Colonic mucosa (tissue), 4 donors: ENCODE measurements at regions not wholly inside any gene's neighbourhood (a gene's known extent, or its start where the extent isn't known, plus 50 kb on each side); places are given as distances from the start of the nearest gene placed in this dataset.

Source experiments
- DNase-seq: peaks from one replicate; pipeline ENCODE4 v3.0.0-alpha.2; 2020
- H3K27ac ChIP-seq: fragments of 200-600 bp; one replicate; pipeline ENCODE4 v1.8.0; 2021
- H3K27me3 ChIP-seq: fragments of 200-600 bp; one replicate; pipeline ENCODE4 v1.8.0; 2021
- H3K36me3 ChIP-seq: fragments of 200-600 bp; one replicate; pipeline ENCODE4 v1.8.0; 2021
- H3K4me1 ChIP-seq: fragments of 200-600 bp; one replicate; pipeline ENCODE4 v1.8.0; 2021; ENCODE audit warnings: mild to moderate bottlenecking
- H3K4me3 ChIP-seq: fragments of 200-600 bp; one replicate; pipeline ENCODE4 v1.8.0; 2021
- H3K9ac ChIP-seq, 2 donors: one replicate each; pipeline ENCODE4 v1.7.0; 2013; ENCODE audit warnings: control low read depth in 2 of 2, low read depth in 2 of 2, low read length in 2 of 2
- H3K9me3 ChIP-seq: fragments of 200-600 bp; one replicate; pipeline ENCODE4 v1.8.0; 2021
- CTCF ChIP-seq: fragments of 200-600 bp; IDR thresholded peaks from one replicate; pipeline ENCODE4 v1.8.0; 2022; ENCODE audit warnings: antibody characterized with exemption, mild to moderate bottlenecking
- intact Hi-C: fragments of 100-400 bp; cut with DNase I; formaldehyde crosslinking; loops from one replicate; pipeline ENCODE4 v1.14.1; 2022
- donor health status: healthy.
- donor health status: DM: no; HTN: no; CAD: no.
- donor health status: DM: no; HTN: no; CAD: no.

DNA sequence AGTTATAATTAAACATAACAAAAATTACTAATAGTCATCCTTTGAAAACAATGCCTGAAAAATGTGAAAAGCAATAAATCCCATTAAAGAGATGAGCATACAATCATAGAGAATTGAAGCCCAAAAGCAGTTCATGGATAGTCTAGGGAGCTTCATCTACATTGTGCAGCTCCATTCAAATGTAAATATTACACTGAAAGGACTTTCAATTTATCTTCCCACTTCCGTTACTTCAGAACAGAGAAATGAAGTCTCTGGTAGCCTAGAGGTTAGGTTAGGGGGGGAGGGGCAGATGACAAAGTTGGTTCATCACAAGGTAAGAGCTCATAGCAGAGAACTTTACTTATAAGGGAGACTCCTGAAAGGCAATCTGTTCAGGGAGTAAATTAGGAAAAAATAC, 126.6 kb upstream of the RGPD4 start:
- no peak overlapping the region for H3K27ac ChIP-seq
- DNase-seq = no peak

DNA sequence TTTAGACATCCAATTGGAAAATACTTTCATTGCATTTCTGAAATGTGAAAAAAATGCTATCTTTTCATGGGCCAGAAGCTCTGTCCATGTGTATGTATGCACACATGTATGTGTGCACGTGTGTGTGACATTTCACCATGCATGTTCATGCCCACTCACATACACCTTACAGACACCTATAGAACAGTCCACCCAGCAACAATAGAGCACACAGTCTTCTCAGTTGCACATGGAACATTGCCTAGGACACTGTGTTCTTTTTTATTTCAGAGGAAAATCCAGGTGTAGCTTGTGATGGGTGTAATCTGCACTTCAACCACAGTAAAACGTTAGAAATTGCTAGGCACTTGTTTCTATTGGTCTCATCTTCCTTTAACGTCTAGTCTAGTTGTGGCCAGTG, 114.8 kb upstream of the RGPD4 start:
- no peak overlapping the region for H3K9ac ChIP-seq
- H3K4me1 ChIP-seq = no peaks in the 10 kb centered on the region
- no peak for TF ChIP-seq CTCF
- H3K4me3 ChIP-seq = no peak overlapping the region
- H3K9me3 ChIP-seq = no peaks in the 10 kb centered on the region
- H3K27ac ChIP-seq = no peak overlapping the region
- no peaks in the 10 kb centered on the region for H3K27me3 ChIP-seq
- DNase-seq = no peak
- intact Hi-C loops = no loop called here
- no peaks in the 10 kb centered on the region for H3K36me3 ChIP-seq

More for the DNA sequence above, 126.6 kb upstream of the RGPD4 start:
- Histone ChIP-seq H3K27me3 (no peaks in the 10 kb centered on the region), H3K36me3 (no peaks in the 10 kb centered on the region), H3K4me3 (no peak overlapping the region), H3K9me3 (no peaks in the 10 kb centered on the region), H3K9ac (no peak overlapping the region), H3K4me1 (no peaks in the 10 kb centered on the region)
- TF ChIP-seq CTCF = no peak
- intact Hi-C loops = no loop called here

GRCh38 chr2:107712857-107713256, 113.8 kb upstream of the RGPD4 start:
- H3K9ac ChIP-seq = no peak overlapping the region
- H3K4me3 ChIP-seq = no peak overlapping the region
- intact Hi-C loops = no loop called here
- no peaks in the 10 kb centered on the region for H3K27me3 ChIP-seq
- no peaks in the 10 kb centered on the region for H3K4me1 ChIP-seq
- no peaks in the 10 kb centered on the region for H3K36me3 ChIP-seq
- H3K27ac ChIP-seq = no peak overlapping the region
- H3K9me3 ChIP-seq = no peaks in the 10 kb centered on the region
- no peak for TF ChIP-seq CTCF
- no peak for DNase-seq

DNA sequence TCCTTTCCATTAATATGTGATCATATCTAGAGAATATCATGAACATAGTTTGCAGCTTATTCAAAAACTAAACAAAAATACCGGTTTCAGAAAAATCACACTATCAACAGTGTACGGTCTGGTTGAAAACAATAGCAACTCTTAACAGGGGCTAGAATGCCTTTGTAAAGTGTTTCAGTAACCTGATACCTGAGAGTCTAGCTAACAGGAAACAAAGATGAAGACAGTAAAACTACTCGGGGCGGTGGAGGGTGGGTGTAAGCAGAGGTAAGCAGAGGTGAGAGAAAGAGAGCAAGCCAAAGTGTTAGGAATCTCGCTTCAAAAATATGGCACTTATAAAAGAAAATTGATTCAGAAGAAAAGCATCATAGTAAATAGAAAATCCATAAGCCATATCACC, 109.0 kb upstream of the RGPD4 start:
- no peak overlapping the region for H3K9ac ChIP-seq
- no peak for DNase-seq
- H3K27me3 ChIP-seq = no peaks in the 10 kb centered on the region
- H3K4me3 ChIP-seq = no peak overlapping the region
- H3K9me3 ChIP-seq = no peaks in the 10 kb centered on the region
- no peak for TF ChIP-seq CTCF
- H3K27ac ChIP-seq = no peak overlapping the region
- H3K36me3 ChIP-seq = no peaks in the 10 kb centered on the region
- H3K4me1 ChIP-seq = no peaks in the 10 kb centered on the region
- intact Hi-C loops = no loop called here

DNA sequence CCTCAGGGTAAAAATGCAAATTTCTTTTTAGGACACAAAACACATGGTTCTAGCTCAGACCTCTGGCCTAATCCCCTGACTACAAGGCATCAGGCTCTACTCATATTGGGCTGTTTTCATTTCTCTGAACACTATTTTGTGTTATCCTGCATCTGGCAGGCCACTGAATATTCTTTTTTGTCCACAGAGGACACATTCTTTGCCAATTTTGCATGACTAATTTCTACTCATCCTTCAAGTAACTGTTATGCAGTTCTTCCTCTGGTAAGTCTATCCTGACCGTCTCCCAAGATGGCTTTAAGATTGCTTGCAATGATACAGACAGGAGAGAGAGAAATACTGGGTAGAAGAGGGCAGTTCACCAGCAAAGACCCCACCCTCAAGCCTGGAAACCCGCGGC, 107.6 kb upstream of the RGPD4 start:
- TF ChIP-seq CTCF = no peak
- Histone ChIP-seq H3K9me3 (no peaks in the 10 kb centered on the region), H3K36me3 (no peaks in the 10 kb centered on the region), H3K27me3 (no peaks in the 10 kb centered on the region), H3K4me1 (no peaks in the 10 kb centered on the region), H3K27ac (no peak overlapping the region), H3K4me3 (no peak overlapping the region), H3K9ac (no peak overlapping the region)
- intact Hi-C loops = no loop called here
- DNase-seq = no peak

- Histone ChIP-seq H3K4me1 (no peaks in the 10 kb centered on the region), H3K4me3 (no peak overlapping the region), H3K9ac (no peak overlapping the region), H3K27ac (no peak overlapping the region), H3K27me3 (no peaks in the 10 kb centered on the region), H3K36me3 (no peaks in the 10 kb centered on the region), H3K9me3 (no peaks in the 10 kb centered on the region)
- DNase-seq = no peak
- intact Hi-C loops = no loop called here
- TF ChIP-seq CTCF = no peak
Observed at GRCh38 chr2:107719836-107720235, 106.9 kb upstream of the RGPD4 start.
